GM12872 (cell line): ENCODE measurements at regions not wholly inside any gene's neighbourhood (a gene's known extent, or its start where the extent isn't known, plus 50 kb on each side); places are given as distances from the start of the nearest gene placed in this dataset.

Experiments
- TF ChIP-seq, protein P1 (sequence below): IDR thresholded peaks from 3 replicates; pipeline ENCODE4 v1.5.1; 2011; ENCODE audit warnings: low read depth, mild to moderate bottlenecking, low read length, moderate library complexity; ENCODE audit not compliant: insufficient read depth

GRCh38 chr4:20015636-20016224 is 236.0 kb upstream of the SLIT2 start:
- TF ChIP-seq, protein P1, sequence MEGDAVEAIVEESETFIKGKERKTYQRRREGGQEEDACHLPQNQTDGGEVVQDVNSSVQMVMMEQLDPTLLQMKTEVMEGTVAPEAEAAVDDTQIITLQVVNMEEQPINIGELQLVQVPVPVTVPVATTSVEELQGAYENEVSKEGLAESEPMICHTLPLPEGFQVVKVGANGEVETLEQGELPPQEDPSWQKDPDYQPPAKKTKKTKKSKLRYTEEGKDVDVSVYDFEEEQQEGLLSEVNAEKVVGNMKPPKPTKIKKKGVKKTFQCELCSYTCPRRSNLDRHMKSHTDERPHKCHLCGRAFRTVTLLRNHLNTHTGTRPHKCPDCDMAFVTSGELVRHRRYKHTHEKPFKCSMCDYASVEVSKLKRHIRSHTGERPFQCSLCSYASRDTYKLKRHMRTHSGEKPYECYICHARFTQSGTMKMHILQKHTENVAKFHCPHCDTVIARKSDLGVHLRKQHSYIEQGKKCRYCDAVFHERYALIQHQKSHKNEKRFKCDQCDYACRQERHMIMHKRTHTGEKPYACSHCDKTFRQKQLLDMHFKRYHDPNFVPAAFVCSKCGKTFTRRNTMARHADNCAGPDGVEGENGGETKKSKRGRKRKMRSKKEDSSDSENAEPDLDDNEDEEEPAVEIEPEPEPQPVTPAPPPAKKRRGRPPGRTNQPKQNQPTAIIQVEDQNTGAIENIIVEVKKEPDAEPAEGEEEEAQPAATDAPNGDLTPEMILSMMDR, result no peak

- TF ChIP-seq, protein P1, result no peak
Measured at GRCh38 chr4:19999775-20000414, 251.8 kb upstream of the SLIT2 start.

GRCh38 chr4:19999276-19999675 is 252.4 kb upstream of the SLIT2 start:
- TF ChIP-seq, protein P1, result no peak

DNA sequence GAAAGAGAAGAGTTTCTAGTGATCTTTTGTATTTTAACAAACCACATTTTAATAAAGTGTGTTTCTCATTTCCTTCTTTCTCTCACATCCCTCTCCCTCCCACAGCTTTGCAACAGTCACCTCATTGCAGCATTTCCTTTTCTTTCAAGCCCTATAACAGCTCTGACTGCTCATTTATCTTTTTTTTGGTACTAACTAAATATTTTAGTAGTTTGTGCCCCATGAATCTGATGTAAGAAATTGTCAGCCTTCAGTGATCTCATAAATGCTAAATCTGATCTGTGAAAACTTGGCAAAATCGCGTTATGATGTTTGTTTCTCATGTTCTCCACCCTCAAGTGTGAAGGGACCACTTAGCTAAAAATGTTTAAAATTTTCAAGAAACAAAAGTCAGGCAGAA is 258.5 kb upstream of the SLIT2 start:
- TF ChIP-seq, protein P1, result no peak

DNA sequence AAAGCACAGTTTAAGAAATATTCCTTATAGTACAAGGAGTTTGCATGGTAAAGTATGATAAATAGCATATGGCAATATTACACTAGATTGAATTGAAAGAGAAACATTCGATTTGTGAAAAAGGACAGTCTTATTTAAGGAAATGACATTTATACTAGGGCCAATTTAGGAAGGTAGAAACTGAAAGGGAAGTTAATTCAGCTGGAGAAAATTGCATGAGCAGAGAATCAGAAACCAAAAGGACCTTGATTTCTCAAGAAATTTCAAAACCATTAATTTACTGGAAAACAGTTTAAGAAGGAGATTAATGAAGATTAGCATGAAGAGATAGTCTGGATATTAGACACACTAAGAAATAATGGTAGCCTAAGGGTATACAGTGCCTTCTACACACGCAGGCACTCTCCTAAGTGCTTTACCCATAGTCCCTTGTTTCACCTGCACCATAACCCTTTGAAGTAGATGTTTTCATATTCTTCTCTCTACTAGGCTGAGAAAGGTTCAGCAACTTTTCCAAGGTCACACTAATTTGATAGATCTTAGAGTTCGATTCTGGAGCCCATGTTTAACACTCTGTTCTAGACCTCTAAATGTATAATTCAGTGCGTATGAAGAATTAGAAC is 259.1 kb upstream of the SLIT2 start:
- TF ChIP-seq, protein P1, result no peak

DNA sequence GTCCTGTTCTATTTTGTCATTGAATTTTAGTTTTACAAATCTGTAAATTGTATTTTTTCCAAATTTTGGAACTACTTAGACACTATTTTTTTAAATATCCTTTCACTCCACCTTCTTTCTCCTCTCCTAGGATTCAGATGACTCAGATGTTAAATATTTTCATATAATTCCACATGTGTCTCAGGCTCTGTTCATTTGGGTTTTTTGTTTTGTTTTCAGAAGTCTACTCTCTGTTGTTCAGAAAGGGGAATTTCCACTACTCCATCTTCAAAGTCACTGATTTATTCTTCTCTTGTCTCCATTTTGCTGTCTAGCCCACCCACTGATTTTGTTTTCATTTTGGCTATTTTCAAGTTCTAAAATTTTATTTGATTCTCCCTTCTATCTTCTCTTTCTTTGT is 264.0 kb upstream of the SLIT2 start:
- TF ChIP-seq, protein P1, result no peak

- TF ChIP-seq, protein P1, result no peak
Measured at GRCh38 chr4:19983072-19983471, 268.6 kb upstream of the SLIT2 start.
